ENCODE measurements at regions not wholly inside any gene's neighbourhood (a gene's known extent, or its start where the extent isn't known, plus 50 kb on each side); places are given as distances from the start of the nearest gene placed in this dataset.

DNA sequence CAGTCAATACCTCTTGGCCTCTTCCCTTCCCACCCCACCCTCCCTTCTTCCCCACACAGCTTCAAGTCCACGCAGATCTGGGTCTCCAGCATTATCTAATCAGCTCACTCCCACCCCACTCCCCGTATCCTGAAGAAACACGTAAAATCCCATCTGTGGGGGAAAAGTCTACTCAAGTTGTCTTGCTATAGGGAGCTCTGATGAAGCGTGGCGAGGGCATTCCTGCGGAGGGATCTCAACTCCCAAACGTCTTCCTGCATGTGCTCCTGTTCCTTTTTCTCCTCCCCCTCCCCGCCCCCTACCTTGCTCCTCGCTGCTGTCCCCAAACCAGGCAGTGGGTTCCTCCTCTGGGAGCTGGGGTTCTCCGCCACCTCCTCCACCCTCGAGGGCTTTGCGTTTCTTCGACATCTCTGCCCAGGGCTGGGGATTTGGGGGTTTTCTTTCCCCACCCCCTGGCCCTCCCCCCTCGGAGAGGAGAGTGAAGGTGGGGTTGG is 181.8 kb downstream of the TBXT start:
- DNase-seq (ENCODE audit: low spot score), result no peak

GRCh38 chr6:165985281-165985805 is 182.3 kb downstream of the TBXT start:
- no peak for DNase-seq (ENCODE audit: low spot score)

- no peak for DNase-seq (ENCODE audit: low spot score)
These were observed 182.8 kb downstream of the TBXT start for GRCh38 chr6:165984729-165985275.

- DNase-seq (ENCODE audit: low spot score), result no peak
These were observed 184.3 kb downstream of the TBXT start for GRCh38 chr6:165983112-165984072.

DNA sequence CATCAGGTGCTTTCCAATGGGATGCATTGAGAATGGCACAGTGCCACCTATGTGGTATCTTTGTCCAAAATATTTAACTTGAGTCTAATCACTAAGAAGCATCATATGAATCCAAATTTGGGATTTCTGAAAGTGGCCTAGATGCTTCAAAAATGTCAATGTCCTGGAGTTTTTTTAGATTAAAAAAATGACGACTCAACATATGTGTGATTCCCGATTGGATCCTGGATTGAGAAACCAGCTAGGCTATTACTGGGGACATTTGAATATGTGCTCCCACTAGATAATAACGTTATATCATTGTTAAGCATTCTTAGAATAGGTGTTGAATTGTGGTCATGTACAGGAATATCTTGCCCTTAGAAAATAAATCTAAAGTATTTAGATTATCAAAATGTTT is 189.2 kb downstream of the TBXT start:
- DNase-seq (ENCODE audit: low spot score), result no peak

- DNase-seq (ENCODE audit: low spot score), result no peak
These were observed 191.0 kb downstream of the TBXT start for GRCh38 chr6:165976684-165977083.

DNA sequence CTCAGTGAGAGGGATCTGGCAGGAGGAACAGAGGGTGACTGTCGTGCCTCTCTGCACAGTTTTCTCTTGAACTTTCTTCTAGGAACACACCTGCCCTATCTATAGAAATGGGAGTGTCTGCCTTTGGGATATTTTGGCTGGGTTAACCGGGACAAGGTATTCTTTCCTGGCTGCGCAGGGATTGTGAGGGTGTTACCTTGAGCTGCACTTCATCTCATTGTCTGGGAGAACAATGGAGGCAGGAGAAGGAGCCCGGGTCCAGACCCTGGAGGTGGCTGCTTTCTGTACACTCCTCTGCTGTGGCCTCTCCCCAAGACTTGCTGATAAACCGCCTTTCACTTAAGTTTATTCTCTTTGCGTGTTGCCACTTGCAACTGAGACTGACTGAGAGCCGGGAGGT is 192.8 kb downstream of the TBXT start:
- no peak for DNase-seq (ENCODE audit: low spot score)

DNA sequence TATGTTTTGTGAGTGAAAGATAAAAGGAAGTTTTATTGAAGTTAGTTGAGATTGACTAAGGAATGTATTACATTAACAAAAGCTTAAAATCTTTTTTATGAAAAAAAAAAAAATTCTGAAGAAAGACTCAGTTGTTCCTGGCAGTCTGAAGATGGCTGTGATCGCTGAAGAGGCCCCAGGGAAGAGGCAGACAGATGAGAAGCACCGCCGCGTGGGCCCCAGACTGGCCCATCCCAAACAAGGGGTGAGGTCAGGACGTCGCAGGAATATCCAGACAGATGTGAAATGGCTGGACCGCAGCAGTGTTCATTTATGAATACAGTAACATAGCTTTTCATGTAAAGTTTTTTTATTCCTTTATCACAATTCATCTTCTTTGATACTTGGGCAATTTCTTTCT is 194.2 kb downstream of the TBXT start:
- no peak for DNase-seq (ENCODE audit: low spot score)

GRCh38 chr6:165972139-165972802 is 195.4 kb downstream of the TBXT start:
- no peak for DNase-seq (ENCODE audit: low spot score)

GRCh38 chr6:165971202-165971601 is 196.4 kb downstream of the TBXT start:
- DNase-seq (ENCODE audit: low spot score), result no peak

GRCh38 chr6:165970001-165970400 is 197.7 kb downstream of the TBXT start:
- DNase-seq (ENCODE audit: low spot score), result no peak

DNA sequence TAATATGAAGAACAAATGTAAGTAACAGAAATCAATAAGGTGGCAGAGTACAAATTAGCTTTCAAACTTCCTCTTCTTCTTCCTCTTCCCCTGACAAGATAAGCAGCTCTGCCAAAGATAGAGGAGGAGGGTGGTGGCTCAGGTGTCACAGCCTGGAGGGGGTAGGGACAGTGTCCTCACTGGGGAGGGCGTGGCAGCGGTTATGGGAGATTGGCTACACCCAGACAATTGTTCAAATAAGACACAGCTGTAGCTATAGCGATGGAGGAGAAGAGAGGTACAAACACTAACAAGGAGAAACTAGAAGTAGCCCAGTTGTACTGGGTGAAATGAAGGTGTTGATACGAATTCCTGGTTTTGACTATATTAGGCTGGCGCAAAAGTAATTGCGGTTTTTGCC is 198.5 kb downstream of the TBXT start:
- no peak for DNase-seq (ENCODE audit: low spot score)

- DNase-seq (ENCODE audit: low spot score), result no peak
These were observed 199.2 kb downstream of the TBXT start for GRCh38 chr6:165968408-165968807.

DNA sequence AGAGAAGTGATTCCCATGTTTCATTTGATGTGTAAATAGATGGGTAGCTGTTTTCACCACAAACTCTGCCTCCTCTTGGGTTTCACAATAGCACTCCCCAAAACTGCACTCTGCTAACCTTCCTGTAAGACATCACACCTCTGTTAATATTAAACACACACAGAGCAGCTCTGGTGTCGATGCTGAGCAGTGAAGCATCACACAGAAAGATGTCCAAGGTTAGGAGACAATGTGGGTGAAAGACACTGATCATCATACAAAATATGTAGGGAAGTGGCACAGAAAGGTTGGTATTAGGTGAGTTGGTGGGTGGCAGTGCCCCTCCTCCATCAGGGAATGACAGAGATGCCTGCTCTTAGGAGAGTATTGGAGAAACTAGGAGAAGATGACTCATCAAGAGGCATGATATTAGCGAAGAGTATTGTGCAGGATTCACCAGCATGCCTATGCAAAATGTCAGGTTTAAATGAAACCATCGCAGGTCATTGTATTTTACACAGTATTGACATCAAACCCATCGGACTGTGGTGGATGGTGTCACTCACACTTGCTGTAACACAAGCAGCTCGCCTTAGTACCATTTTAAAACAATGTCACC is 199.7 kb downstream of the TBXT start:
- no peak for DNase-seq (ENCODE audit: low spot score)

GRCh38 chr6:165963750-165964149 is 203.9 kb downstream of the TBXT start:
- no peak for DNase-seq (ENCODE audit: low spot score)

DNA sequence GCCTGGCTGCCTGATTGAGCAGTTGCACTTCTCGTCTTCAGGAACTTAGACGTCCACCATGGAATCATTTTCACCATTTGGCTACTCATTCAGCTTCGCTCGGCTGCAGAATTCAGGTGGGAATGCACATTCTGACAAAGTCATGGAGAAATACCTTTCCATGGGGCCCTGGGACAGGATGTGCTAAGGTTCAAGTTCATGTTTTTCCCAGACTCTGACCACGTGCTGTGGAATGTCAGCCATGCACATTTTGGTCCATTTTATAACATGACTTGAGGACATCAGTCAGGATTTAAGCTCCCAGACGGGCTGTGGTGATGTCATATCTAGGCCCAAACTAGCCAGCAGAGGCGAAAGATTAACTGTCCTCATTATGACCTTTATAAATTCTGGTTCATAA is 205.3 kb downstream of the TBXT start:
- no peak for DNase-seq (ENCODE audit: low spot score)

DNA sequence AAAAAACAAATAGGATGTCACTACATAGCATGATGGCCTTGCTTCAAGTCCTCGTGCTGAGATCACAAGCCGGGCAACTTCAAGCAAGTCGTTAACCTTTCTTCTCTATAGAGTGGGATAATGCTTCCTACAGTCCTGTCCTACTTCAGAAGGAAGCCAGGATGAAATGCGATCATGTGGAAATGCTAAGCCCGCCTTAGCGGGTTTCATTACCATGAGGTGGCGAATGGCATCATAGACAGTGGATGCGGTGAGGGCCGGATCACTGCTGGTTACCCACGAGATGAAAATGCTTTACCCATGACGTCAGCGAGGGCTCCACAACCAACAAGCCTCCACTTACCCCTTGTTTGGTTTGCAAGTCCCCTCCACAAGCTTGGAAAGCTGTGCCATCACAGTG is 206.4 kb downstream of the TBXT start:
- DNase-seq (ENCODE audit: low spot score), result no peak

DNA sequence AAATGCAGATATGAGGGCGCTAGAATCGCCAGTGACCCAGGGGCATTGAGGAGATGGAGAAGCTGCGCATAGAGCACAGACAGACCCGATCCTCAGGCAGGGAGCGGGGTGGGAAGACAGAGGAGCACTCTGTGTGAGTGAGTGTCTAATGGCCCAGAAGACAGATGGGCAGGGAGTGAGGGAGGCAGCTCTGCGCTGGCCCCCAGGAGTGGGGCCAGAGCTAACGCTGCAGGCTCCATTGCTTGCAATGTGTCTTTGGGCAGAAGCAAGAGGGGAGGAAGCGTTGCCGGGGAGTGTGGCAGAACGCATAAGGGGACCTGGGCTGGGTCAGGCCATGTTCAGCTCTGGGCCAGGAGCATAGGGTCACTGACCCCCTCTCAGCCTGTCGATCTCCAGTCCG is 207.0 kb downstream of the TBXT start:
- no peak for DNase-seq (ENCODE audit: low spot score)

GRCh38 chr6:165959627-165960026 is 208.0 kb downstream of the TBXT start:
- no peak for DNase-seq (ENCODE audit: low spot score)

DNA sequence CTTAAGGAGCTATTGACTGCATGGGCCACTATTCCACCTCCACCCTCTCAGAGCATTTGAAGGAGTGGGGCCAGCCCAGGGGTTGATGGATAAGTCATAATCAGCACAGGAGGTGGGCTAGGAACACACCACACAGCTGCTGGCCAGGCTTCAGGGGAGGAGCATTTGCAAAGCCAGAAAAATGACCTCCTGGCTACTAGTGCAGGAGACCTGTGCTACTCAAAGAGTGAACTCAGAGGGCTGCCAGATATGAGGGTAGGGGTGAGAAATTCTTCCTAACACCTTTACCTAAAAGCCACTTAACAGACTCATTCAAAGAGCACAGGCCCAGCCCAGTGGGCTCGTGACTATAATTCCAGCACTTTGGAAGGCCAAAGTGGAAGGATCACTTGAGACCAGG is 210.8 kb downstream of the TBXT start:
- no peak for DNase-seq (ENCODE audit: low spot score)

GRCh38 chr6:165952514-165952913 is 215.1 kb downstream of the TBXT start:
- no peak for DNase-seq (ENCODE audit: low spot score)

DNA sequence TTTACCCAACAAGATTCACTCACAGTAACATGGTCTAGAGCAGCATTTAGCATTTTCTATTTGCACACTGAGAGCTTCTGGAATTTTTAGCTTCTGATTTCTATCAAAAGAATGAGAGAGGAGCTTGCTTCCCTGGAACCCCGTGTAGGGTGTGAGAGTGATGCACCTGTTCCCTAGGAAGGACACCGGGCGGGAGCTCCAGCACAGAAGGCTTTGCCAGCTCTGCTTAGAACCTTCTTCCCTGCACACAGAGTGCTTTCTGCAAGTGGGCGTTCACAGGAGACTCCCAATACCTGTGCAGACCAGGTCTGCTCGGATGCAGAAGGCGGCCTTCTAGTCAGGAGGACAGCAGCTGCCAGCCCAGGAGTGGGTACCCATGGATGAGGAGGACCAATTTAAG is 217.3 kb downstream of the TBXT start:
- no peak for DNase-seq (ENCODE audit: low spot score)

Measured in pons (tissue), 1 donor.